HepG2 (cell line): ENCODE measurements at regions not wholly inside any gene's neighbourhood (a gene's known extent, or its start where the extent isn't known, plus 50 kb on each side); places are given as distances from the start of the nearest gene placed in this dataset.

Experiments used
- ATAC-seq: fragments of 200-7000 bp; cut with Tn5 transposase; 3 replicates; pipeline ENCODE4 v1.9.1; 2020; ENCODE audit warnings: mild to moderate bottlenecking, moderate library complexity
- BruUV-seq: library from RNA; stranded (reverse); fragments of 400-500 nt; replicated peaks from 2 replicates; lab custom pipeline; 2021; lab: Mats Ljungman, UMichigan
- CTCF ChIA-PET: fragments of 300-600 bp; formaldehyde crosslinking; extraction: SDS; loops from one replicate; lab custom pipeline; 2021; ENCODE audit warnings: low total read pairs, inconsistent platforms, low intra/inter-chr PET ratio; lab: Yijun Ruan, JAX
- POLR2A ChIA-PET: fragments of 350-600 bp; sonication (Branson Sonifier 250); formaldehyde crosslinking; loops from one replicate; lab custom pipeline; 2020; ENCODE audit warnings: antibody characterized with exemption, inconsistent platforms; lab: Yijun Ruan, JAX
- DNase-seq: peaks from one replicate; pipeline ENCODE4 v3.0.0-alpha.2; 2015; ENCODE audit warnings: low spot score
- FAIRE-seq: peaks from 3 replicates; lab custom pipeline; 2011; peaks lifted over from hg19 to GRCh38; lab: Jason Lieb, UNC
- H2AFZ ChIP-seq: one replicate; pipeline ENCODE4 v1.6.1; 2011; ENCODE audit warnings: low read length, inconsistent platforms
- H3K27ac ChIP-seq: fragments of 300-600 bp; 3 replicates; pipeline ENCODE4 v1.8.0; 2011; ENCODE audit warnings: mixed run types, mild to moderate bottlenecking, mixed read lengths, low read length, inconsistent platforms; ENCODE audit not compliant: insufficient read depth; ENCODE audit errors: extremely low read length
- H3K27me3 ChIP-seq, 2 experiments: fragments of 200-600 bp in 1 of 2; 2 replicates in 1 of 2; 3 replicates in 1 of 2; pipeline versions ENCODE4 v1.6.0 to v1.8.0; 2011; ENCODE audit warnings: low read length in 2 of 2, mild to moderate bottlenecking in 2 of 2, moderate library complexity in 2 of 2, inconsistent platforms in 1 of 2; ENCODE audit not compliant: insufficient read depth in 2 of 2, control insufficient read depth in 1 of 2
- H3K36me3 ChIP-seq, 2 experiments: fragments of 200-600 bp in 1 of 2; replicated peaks in 1 of 2; 2 replicates in 1 of 2; 3 replicates in 1 of 2; pipeline versions ENCODE4 v1.5.1 to v1.8.0; 2011; ENCODE audit warnings: low read length in 2 of 2, inconsistent platforms in 1 of 2; ENCODE audit not compliant: insufficient read depth in 2 of 2, control insufficient read depth in 1 of 2
- H3K4me1 ChIP-seq: 2 replicates; pipeline ENCODE4 v1.5.1; 2012; ENCODE audit warnings: low read length, inconsistent platforms; ENCODE audit not compliant: insufficient read depth
- H3K4me2 ChIP-seq: 2 replicates; pipeline ENCODE4 v1.6.0; 2011; ENCODE audit warnings: low read depth, low read length, inconsistent platforms
- H3K4me3 ChIP-seq, 3 experiments: fragments of 200-600 bp in 1 of 3; sonication (generic), shearing (Covaris generic) in 1 of 3; replicated peaks in 1 of 3; 2 replicates each; pipeline ENCODE4 v1.5.1; 2011 to 2016; ENCODE audit warnings: low read length in 3 of 3, inconsistent platforms in 2 of 3, low read depth in 2 of 3, mild to moderate bottlenecking in 2 of 3, control low read depth in 1 of 3, mixed read lengths in 1 of 3; ENCODE audit not compliant: insufficient read depth in 1 of 3
- H3K79me2 ChIP-seq: one replicate; pipeline ENCODE4 v1.6.1; 2011; ENCODE audit warnings: low read length, inconsistent platforms; ENCODE audit not compliant: insufficient read depth
- H3K9ac ChIP-seq: 2 replicates; pipeline ENCODE4 v1.6.0; 2011; ENCODE audit warnings: mild to moderate bottlenecking, low read depth, low read length, inconsistent platforms; ENCODE audit not compliant: insufficient read depth
- H3K9me3 ChIP-seq: 2 replicates; pipeline ENCODE4 v1.5.1; 2012; ENCODE audit warnings: mild to moderate bottlenecking, low read length
- H4K20me1 ChIP-seq: 2 replicates; pipeline ENCODE4 v1.6.0; 2011; ENCODE audit warnings: inconsistent platforms, mild to moderate bottlenecking, low read length, moderate library complexity; ENCODE audit not compliant: insufficient read depth
- DNMT3B ChIP-seq: conservative IDR thresholded peaks from 2 replicates; pipeline ENCODE4 v1.6.1; 2016; ENCODE audit warnings: missing biosample characterization, control low read depth
- ZNF12 ChIP-seq: sonication (generic); formaldehyde crosslinking; IDR thresholded peaks from 2 replicates; pipeline ENCODE4 v1.5.0; 2020; ENCODE audit warnings: missing genetic modification reagents
- ZNF367 ChIP-seq: sonication (generic); formaldehyde crosslinking; IDR thresholded peaks from 2 replicates; pipeline ENCODE4 v1.4.0; 2020; ENCODE audit warnings: missing genetic modification reagents, borderline replicate concordance
- ZNF776 ChIP-seq: sonication (generic); formaldehyde crosslinking; IDR thresholded peaks from 2 replicates; pipeline ENCODE4 v1.4.0; 2020; ENCODE audit warnings: mild to moderate bottlenecking, missing genetic modification reagents
- WGBS: methylation state at CpG from one replicate; pipeline ENCODE4 v1.1.6; 2017; ENCODE audit warnings: low lambda C conversion rate; 5-methylcytosine and 5-hydroxymethylcytosine counted together
- in situ Hi-C: cut with HindIII; loops from 2 replicates; pipeline ENCODE4 v1.10.0; 2017; ENCODE audit warnings: low pct_unique_long_range_greater_than_20kb; ENCODE audit not compliant: extremely low pct_ligation_motif_present
- intact Hi-C: fragments of 100-400 bp; cut with micrococcal nuclease; formaldehyde crosslinking; loops from one replicate; pipeline ENCODE4 v1.10.0; 2022; ENCODE audit not compliant: unreplicated experiment
- TF ChIP-seq, protein P1 (sequence below): sonication (generic); formaldehyde crosslinking; IDR thresholded peaks from 2 replicates; pipeline ENCODE4 v1.4.0; 2020; ENCODE audit warnings: missing genetic modification reagents
- TF ChIP-seq, protein P2 (sequence below): sonication (generic); formaldehyde crosslinking; IDR thresholded peaks from 2 replicates; pipeline ENCODE4 v1.8.1; 2023; ENCODE audit warnings: missing genetic modification reagents, mild to moderate bottlenecking, borderline replicate concordance
- TF ChIP-seq, protein P3 (sequence below): sonication (generic); formaldehyde crosslinking; IDR thresholded peaks from 2 replicates; pipeline ENCODE4 v1.8.0; 2022; ENCODE audit warnings: missing genetic modification reagents, mild to moderate bottlenecking, inconsistent platforms, borderline replicate concordance
- TF ChIP-seq, protein P4 (sequence below): sonication (generic); formaldehyde crosslinking; IDR thresholded peaks from 2 replicates; pipeline ENCODE4 v1.4.0; 2020; ENCODE audit warnings: low read depth, mild to moderate bottlenecking, missing genetic modification reagents
- TF ChIP-seq, protein P5 (sequence below): sonication (generic); formaldehyde crosslinking; IDR thresholded peaks from 2 replicates; pipeline ENCODE4 v1.5.0; 2020; ENCODE audit warnings: missing genetic modification reagents, mild to moderate bottlenecking, borderline replicate concordance

DNA sequence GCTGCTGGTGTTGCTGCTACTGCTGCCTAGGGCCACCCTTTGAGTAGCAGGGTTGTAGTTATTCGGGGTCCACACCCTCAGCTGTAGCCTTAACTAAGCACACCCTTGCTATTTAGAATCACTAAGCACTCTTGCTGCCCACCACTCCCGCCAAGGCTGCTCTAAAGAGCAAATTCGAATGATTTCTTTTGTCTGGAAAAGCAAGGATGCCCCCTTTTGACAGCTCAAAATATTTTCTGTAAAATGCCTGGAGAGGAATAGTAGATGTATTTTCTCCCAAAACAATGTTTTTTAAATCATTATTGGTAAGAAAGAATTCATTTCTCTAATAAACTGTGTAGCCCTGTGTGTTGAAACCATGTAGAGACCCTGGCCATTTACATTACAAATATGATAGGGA, 80.8 kb upstream of the PAPOLG start:
- ATAC-seq = peak; percentile 20; the same call in 2 of the 3 replicates
- POLR2A ChIA-PET = no interaction called here
- FAIRE-seq = no peak

More for the DNA sequence above, 80.8 kb upstream of the PAPOLG start:
- no TSS peak for BruUV-seq
- Histone ChIP-seq H3K27ac (no peak overlapping the region), H3K4me1 (no peaks in the 10 kb centered on the region), H4K20me1 (no peaks in the 10 kb centered on the region), H3K36me3 (no peaks in the 10 kb centered on the region), H3K9me3 (no peaks in the 10 kb centered on the region), H2AFZ (no peak overlapping the region), H3K27me3 (peaks cover 0 to 10% of the 10 kb centered on the region in 2 experiments; a peak in 2 of 5 replicates), H3K79me2 (no peaks in the 10 kb centered on the region), H3K4me2 (no peak overlapping the region), H3K4me3 (no peak overlapping the region), H3K9ac (no peak overlapping the region)
- TF ChIP-seq, protein P1, sequence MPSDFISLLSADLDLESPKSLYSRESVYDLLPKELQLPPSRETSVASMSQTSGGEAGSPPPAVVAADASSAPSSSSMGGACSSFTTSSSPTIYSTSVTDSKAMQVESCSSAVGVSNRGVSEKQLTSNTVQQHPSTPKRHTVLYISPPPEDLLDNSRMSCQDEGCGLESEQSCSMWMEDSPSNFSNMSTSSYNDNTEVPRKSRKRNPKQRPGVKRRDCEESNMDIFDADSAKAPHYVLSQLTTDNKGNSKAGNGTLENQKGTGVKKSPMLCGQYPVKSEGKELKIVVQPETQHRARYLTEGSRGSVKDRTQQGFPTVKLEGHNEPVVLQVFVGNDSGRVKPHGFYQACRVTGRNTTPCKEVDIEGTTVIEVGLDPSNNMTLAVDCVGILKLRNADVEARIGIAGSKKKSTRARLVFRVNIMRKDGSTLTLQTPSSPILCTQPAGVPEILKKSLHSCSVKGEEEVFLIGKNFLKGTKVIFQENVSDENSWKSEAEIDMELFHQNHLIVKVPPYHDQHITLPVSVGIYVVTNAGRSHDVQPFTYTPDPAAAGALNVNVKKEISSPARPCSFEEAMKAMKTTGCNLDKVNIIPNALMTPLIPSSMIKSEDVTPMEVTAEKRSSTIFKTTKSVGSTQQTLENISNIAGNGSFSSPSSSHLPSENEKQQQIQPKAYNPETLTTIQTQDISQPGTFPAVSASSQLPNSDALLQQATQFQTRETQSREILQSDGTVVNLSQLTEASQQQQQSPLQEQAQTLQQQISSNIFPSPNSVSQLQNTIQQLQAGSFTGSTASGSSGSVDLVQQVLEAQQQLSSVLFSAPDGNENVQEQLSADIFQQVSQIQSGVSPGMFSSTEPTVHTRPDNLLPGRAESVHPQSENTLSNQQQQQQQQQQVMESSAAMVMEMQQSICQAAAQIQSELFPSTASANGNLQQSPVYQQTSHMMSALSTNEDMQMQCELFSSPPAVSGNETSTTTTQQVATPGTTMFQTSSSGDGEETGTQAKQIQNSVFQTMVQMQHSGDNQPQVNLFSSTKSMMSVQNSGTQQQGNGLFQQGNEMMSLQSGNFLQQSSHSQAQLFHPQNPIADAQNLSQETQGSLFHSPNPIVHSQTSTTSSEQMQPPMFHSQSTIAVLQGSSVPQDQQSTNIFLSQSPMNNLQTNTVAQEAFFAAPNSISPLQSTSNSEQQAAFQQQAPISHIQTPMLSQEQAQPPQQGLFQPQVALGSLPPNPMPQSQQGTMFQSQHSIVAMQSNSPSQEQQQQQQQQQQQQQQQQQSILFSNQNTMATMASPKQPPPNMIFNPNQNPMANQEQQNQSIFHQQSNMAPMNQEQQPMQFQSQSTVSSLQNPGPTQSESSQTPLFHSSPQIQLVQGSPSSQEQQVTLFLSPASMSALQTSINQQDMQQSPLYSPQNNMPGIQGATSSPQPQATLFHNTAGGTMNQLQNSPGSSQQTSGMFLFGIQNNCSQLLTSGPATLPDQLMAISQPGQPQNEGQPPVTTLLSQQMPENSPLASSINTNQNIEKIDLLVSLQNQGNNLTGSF (CRISPR knock-in tag) = no peak
- no peak for TF ChIP-seq ZNF776 (CRISPR knock-in tag)
- TF ChIP-seq ZNF12 = no peak
- TF ChIP-seq, protein P2, sequence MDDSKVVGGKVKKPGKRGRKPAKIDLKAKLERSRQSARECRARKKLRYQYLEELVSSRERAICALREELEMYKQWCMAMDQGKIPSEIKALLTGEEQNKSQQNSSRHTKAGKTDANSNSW (CRISPR knock-in tag) = no peak
- TF ChIP-seq, protein P3, sequence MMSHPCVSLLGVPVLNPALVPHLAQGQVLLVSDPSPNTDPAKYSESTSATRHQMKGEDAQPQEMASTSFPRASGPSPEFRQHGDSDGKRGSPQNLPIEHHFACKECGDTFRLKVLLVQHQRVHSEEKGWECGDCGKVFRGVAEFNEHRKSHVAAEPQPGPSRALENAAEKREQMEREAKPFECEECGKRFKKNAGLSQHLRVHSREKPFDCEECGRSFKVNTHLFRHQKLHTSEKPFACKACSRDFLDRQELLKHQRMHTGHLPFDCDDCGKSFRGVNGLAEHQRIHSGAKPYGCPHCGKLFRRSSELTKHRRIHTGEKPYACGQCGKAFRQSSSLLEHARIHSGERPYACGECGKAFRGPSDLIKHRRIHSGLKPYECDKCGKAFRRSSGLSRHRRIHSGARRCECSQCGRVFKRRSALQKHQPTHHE (CRISPR knock-in tag) = no peak
- no peak for TF ChIP-seq ZNF367 (CRISPR knock-in tag)
- TF ChIP-seq, protein P4, sequence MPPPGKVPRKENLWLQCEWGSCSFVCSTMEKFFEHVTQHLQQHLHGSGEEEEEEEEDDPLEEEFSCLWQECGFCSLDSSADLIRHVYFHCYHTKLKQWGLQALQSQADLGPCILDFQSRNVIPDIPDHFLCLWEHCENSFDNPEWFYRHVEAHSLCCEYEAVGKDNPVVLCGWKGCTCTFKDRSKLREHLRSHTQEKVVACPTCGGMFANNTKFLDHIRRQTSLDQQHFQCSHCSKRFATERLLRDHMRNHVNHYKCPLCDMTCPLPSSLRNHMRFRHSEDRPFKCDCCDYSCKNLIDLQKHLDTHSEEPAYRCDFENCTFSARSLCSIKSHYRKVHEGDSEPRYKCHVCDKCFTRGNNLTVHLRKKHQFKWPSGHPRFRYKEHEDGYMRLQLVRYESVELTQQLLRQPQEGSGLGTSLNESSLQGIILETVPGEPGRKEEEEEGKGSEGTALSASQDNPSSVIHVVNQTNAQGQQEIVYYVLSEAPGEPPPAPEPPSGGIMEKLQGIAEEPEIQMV = no peak
- no peak for TF ChIP-seq DNMT3B (CRISPR knock-in tag)
- TF ChIP-seq, protein P5, sequence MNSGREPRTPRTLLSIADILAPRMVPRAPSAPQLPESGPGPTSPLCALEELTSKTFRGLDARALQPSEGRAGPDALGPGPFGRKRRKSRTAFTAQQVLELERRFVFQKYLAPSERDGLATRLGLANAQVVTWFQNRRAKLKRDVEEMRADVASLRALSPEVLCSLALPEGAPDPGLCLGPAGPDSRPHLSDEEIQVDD (CRISPR knock-in tag) = no peak
- intact Hi-C loops (no loop called here), in situ Hi-C loops (no loop called here)
- DNase-seq = no peak
- CTCF ChIA-PET = interaction anchor here (0.7 to 1.1 kb wide), 2 partner anchors 115 to 324 kb away, joined by 3 read pairs; no protein-coding TSS in a partner anchor
- 22% methylated on average over 3 of the region's 3 CpGs for WGBS
